Central memory CD8-positive, alpha-beta T cell (primary cell): ENCODE measurements at regions not wholly inside any gene's neighbourhood (a gene's known extent, or its start where the extent isn't known, plus 50 kb on each side); places are given as distances from the start of the nearest gene placed in this dataset.

Experiments
- ATAC-seq: fragments of 150-1000 bp; cut with Tn5 transposase; replicated peaks from 2 replicates; pipeline ENCODE4 v1.10.0; 2022; ENCODE audit warnings: mild to moderate bottlenecking, moderate FRiP score, moderate number of reproducible peaks; ENCODE audit not compliant: poor library complexity, severe bottlenecking; ENCODE audit errors: extremely low read depth
- DNase-seq, 2 donors: peaks; one replicate each; pipeline ENCODE4 v3.0.0; 2021; ENCODE audit warnings: low spot score in 2 of 2
- H3K27ac Mint-ChIP-seq: one replicate; pipeline ENCODE4 v1.8.0; 2022; ENCODE audit warnings: low read depth, mild to moderate bottlenecking, moderate library complexity, mixed read lengths
- H3K27me3 Mint-ChIP-seq: one replicate; pipeline ENCODE4 v1.8.0; 2022; ENCODE audit warnings: mixed read lengths
- H3K36me3 Mint-ChIP-seq: one replicate; pipeline ENCODE4 v1.8.0; 2022; ENCODE audit warnings: mild to moderate bottlenecking, moderate library complexity, mixed read lengths; ENCODE audit not compliant: insufficient read depth
- H3K4me1 Mint-ChIP-seq: one replicate; pipeline ENCODE4 v1.8.0; 2022; ENCODE audit warnings: mixed read lengths
- H3K4me3 Mint-ChIP-seq: one replicate; pipeline ENCODE4 v1.8.0; 2022; ENCODE audit warnings: mild to moderate bottlenecking, moderate library complexity, mixed read lengths
- H3K9me3 Mint-ChIP-seq: one replicate; pipeline ENCODE4 v1.8.0; 2022; ENCODE audit warnings: mixed read lengths

GRCh38 chr2:7913974-7914373 is 767.9 kb upstream of the ID2 start:
- Mint-ChIP-seq H3K9me3 (no peaks in the 10 kb centered on the region), H3K27ac (no peak overlapping the region), H3K27me3 (no peaks in the 10 kb centered on the region), H3K4me1 (no peaks in the 10 kb centered on the region), H3K4me3 (no peak overlapping the region), H3K36me3 (no peaks in the 10 kb centered on the region)
- ATAC-seq (no peak), DNase-seq (no peak)

GRCh38 chr2:7915302-7916091 is 766.4 kb upstream of the ID2 start:
- Mint-ChIP-seq H3K27ac (no peak overlapping the region), H3K4me1 (no peaks in the 10 kb centered on the region), H3K36me3 (no peaks in the 10 kb centered on the region), H3K27me3 (no peaks in the 10 kb centered on the region), H3K4me3 (no peak overlapping the region), H3K9me3 (no peaks in the 10 kb centered on the region)
- ATAC-seq, result no peak
- DNase-seq, result no peak

- H3K9me3 Mint-ChIP-seq, result no peaks in the 10 kb centered on the region
- no peaks in the 10 kb centered on the region for H3K4me1 Mint-ChIP-seq
- no peak overlapping the region for H3K4me3 Mint-ChIP-seq
- no peak overlapping the region for H3K27ac Mint-ChIP-seq
- no peak for ATAC-seq
- H3K36me3 Mint-ChIP-seq, result no peaks in the 10 kb centered on the region
- DNase-seq, result no peak
- no peaks in the 10 kb centered on the region for H3K27me3 Mint-ChIP-seq
These were observed 765.2 kb upstream of the ID2 start for GRCh38 chr2:7916670-7917069.

GRCh38 chr2:7919510-7919909 is 762.3 kb upstream of the ID2 start:
- H3K9me3 Mint-ChIP-seq, result no peaks in the 10 kb centered on the region
- no peak overlapping the region for H3K27ac Mint-ChIP-seq
- H3K36me3 Mint-ChIP-seq, result no peaks in the 10 kb centered on the region
- DNase-seq, result no peak
- ATAC-seq, result no peak
- H3K4me1 Mint-ChIP-seq, result no peaks in the 10 kb centered on the region
- H3K4me3 Mint-ChIP-seq, result no peak overlapping the region
- H3K27me3 Mint-ChIP-seq, result no peaks in the 10 kb centered on the region

- ATAC-seq, result no peak
- Mint-ChIP-seq H3K4me1 (no peaks in the 10 kb centered on the region), H3K27me3 (no peaks in the 10 kb centered on the region), H3K9me3 (no peaks in the 10 kb centered on the region), H3K36me3 (no peaks in the 10 kb centered on the region), H3K27ac (no peak overlapping the region), H3K4me3 (no peak overlapping the region)
- no peak for DNase-seq
These were observed 757.7 kb upstream of the ID2 start for GRCh38 chr2:7924023-7924762.

- no peaks in the 10 kb centered on the region for H3K36me3 Mint-ChIP-seq
- no peaks in the 10 kb centered on the region for H3K9me3 Mint-ChIP-seq
- no peaks in the 10 kb centered on the region for H3K4me1 Mint-ChIP-seq
- no peak overlapping the region for H3K27ac Mint-ChIP-seq
- ATAC-seq (no peak), DNase-seq (no peak)
- H3K4me3 Mint-ChIP-seq, result no peak overlapping the region
- peaks cover under 1% of the 10 kb centered on the region for H3K27me3 Mint-ChIP-seq
These were observed 756.4 kb upstream of the ID2 start for GRCh38 chr2:7925506-7925905.

- Mint-ChIP-seq H3K27me3 (peaks cover 12% of the 10 kb centered on the region), H3K9me3 (no peaks in the 10 kb centered on the region), H3K36me3 (no peaks in the 10 kb centered on the region), H3K4me1 (peaks cover 7% of the 10 kb centered on the region), H3K27ac (no peak overlapping the region), H3K4me3 (no peak overlapping the region)
- ATAC-seq, result no peak
- DNase-seq, result no peak
These were observed 754.2 kb upstream of the ID2 start for GRCh38 chr2:7927691-7928090.

GRCh38 chr2:7929281-7929680 is 752.6 kb upstream of the ID2 start:
- Mint-ChIP-seq H3K4me1 (peaks cover 7% of the 10 kb centered on the region), H3K9me3 (no peaks in the 10 kb centered on the region), H3K27me3 (peaks cover 12% of the 10 kb centered on the region), H3K27ac (no peak overlapping the region), H3K4me3 (no peak overlapping the region), H3K36me3 (no peaks in the 10 kb centered on the region)
- DNase-seq, result no peak
- no peak for ATAC-seq

- Mint-ChIP-seq H3K4me1 (peaks cover 7% of the 10 kb centered on the region), H3K9me3 (no peaks in the 10 kb centered on the region), H3K4me3 (no peak overlapping the region), H3K27ac (no peak overlapping the region), H3K27me3 (peaks cover 12% of the 10 kb centered on the region), H3K36me3 (no peaks in the 10 kb centered on the region)
- no peak for DNase-seq
- no peak for ATAC-seq
These were observed 750.8 kb upstream of the ID2 start for GRCh38 chr2:7930800-7931635.

GRCh38 chr2:7931808-7932207 is 750.0 kb upstream of the ID2 start:
- Mint-ChIP-seq H3K4me3 (no peak overlapping the region), H3K9me3 (no peaks in the 10 kb centered on the region), H3K27me3 (peaks cover 12% of the 10 kb centered on the region), H3K4me1 (peaks cover 7% of the 10 kb centered on the region), H3K36me3 (no peaks in the 10 kb centered on the region), H3K27ac (no peak overlapping the region)
- DNase-seq (no peak), ATAC-seq (no peak)

GRCh38 chr2:7933672-7934071 is 748.2 kb upstream of the ID2 start:
- no peak overlapping the region for H3K27ac Mint-ChIP-seq
- no peak for ATAC-seq
- H3K4me1 Mint-ChIP-seq, result peaks cover 7% of the 10 kb centered on the region
- H3K9me3 Mint-ChIP-seq, result no peaks in the 10 kb centered on the region
- H3K4me3 Mint-ChIP-seq, result no peak overlapping the region
- no peak for DNase-seq
- peaks cover 12% of the 10 kb centered on the region for H3K27me3 Mint-ChIP-seq
- H3K36me3 Mint-ChIP-seq, result peaks cover 1% of the 10 kb centered on the region

- peaks cover 1% of the 10 kb centered on the region for H3K36me3 Mint-ChIP-seq
- H3K27ac Mint-ChIP-seq, result no peak overlapping the region
- no peak overlapping the region for H3K4me3 Mint-ChIP-seq
- H3K9me3 Mint-ChIP-seq, result no peaks in the 10 kb centered on the region
- DNase-seq, result no peak
- peaks cover 12% of the 10 kb centered on the region for H3K27me3 Mint-ChIP-seq
- peaks cover 7% of the 10 kb centered on the region for H3K4me1 Mint-ChIP-seq
- no peak for ATAC-seq
These were observed 747.4 kb upstream of the ID2 start for GRCh38 chr2:7934476-7934875.
